GM18520 (cell line): ENCODE measurements at regions not wholly inside any gene's neighbourhood (a gene's known extent, or its start where the extent isn't known, plus 50 kb on each side); places are given as distances from the start of the nearest gene placed in this dataset.
"Not testable (repeated sequence)": the region's sequence is repeated elsewhere in the genome, so short reads cannot be mapped to it uniquely, and the experiment has no call there.

Experiments
- ATAC-seq: cut with Tn5 transposase; IDR thresholded peaks from one replicate; pipeline ENCODE4 v1.9.1; 2021; ENCODE audit not compliant: unreplicated experiment

DNA sequence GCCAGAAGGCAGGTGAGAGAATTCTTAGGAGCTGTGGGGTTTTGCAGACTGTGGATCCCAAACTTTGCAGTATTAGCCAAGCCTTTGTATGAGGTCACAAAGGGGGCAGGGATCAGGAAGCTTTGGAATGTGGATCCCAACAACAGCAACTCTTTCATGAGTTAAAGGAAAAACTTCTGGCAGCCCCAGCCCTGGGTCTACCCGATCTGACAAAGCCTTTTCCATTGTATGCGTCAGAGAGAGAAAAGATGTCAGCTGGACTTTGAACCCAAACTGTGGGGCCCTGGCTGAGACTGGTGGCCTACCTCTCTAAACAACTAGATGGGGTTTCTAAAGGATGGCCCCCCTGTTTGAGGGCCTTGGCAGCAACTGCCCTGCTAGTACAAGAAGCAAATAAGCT is 101.8 kb upstream of the OSBPL11 start:
- not testable (repeated sequence) for ATAC-seq

GRCh38 chr3:125697979-125698640 is 102.8 kb upstream of the OSBPL11 start:
- ATAC-seq = not testable (repeated sequence)

- no peak for ATAC-seq
These were observed 120.4 kb upstream of the OSBPL11 start for GRCh38 chr3:125715651-125716050.

DNA sequence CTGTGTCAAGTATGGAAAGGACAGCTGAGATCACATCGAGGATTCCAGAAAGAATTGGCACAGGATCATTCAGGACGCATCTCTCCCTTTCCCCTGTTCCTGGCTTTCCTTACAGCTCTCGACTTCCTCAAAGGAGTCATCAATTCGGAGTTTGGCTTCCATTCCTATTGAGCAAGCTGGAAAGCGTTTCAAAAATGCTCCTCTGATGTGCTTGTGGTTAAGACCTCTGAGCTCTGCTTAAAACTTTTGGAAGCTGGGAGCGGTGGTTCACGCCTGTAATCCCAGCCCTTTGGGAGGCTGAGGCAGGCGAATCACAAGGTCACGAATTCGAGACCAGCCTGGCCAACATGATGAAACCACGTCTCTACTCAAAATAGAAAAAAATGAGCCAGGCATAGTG is 136.9 kb upstream of the OSBPL11 start:
- not testable (repeated sequence) for ATAC-seq

GRCh38 chr3:125741991-125742718 is 146.9 kb upstream of the OSBPL11 start:
- not testable (repeated sequence) for ATAC-seq

DNA sequence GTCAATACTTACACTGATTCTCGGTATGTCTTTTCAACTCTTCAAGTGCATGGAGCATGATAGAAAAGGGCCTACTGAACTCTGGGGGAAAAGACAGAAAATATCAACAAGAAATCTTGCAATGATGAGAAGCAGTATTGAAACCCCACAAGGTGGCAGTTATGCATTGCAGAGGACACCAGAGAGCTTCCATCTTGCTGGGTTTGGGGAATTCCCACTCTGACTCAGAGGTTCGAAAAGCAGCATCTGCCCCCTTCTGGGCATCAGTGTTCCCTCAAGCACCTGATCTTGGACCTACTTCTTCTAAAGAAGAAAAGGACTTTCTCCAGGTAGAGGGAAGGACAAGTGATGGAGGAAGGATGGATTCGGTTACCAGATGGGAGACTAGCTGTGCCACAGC is 147.5 kb upstream of the OSBPL11 start:
- not testable (repeated sequence) for ATAC-seq

GRCh38 chr3:125757050-125757449 is 161.8 kb upstream of the OSBPL11 start:
- not testable (repeated sequence) for ATAC-seq

DNA sequence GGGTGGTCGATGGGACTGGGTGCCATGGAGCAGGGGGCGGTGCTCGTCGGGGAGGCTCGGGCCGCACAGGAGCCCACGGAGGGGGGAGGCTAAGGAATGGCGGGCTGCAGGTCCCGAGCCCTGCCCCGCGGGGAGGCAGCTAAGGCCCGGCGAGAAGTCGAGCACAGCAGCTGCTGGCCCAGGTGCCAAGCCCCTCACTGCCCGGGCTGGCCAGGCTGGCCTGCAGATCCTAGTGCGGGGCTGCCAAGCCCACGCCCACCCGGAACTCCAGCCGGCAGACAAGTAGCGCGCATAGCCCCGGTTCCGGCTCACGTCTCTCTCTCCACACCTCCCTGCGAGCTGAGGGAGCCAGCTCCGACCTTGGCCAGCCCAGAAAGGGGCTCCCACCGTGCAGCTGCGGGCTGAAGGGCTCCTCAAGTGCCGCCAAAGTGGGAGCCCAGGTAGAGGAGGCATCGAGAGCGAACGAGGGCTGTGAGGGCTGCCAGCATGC is 163.4 kb upstream of the OSBPL11 start:
- not testable (repeated sequence) for ATAC-seq

DNA sequence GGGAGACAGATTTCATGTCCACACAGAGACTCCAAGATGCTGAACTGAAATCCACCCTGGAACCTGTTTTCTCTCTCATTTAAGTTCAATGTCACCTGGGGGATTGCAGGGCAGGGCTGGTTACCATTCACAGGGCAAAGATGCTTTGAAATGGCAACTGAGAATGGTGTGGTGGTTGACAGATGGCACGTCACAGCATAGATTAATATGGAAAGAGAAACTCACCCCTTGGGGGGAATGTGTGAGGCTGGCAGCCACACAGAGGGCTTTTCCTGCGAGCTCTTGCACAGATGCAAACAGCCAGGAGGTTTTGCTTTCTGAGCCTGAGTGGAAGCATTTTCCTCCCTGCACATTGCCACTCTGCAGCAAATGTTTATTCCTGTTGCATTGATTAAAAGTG is 167.3 kb upstream of the OSBPL11 start:
- ATAC-seq = not testable (repeated sequence)

DNA sequence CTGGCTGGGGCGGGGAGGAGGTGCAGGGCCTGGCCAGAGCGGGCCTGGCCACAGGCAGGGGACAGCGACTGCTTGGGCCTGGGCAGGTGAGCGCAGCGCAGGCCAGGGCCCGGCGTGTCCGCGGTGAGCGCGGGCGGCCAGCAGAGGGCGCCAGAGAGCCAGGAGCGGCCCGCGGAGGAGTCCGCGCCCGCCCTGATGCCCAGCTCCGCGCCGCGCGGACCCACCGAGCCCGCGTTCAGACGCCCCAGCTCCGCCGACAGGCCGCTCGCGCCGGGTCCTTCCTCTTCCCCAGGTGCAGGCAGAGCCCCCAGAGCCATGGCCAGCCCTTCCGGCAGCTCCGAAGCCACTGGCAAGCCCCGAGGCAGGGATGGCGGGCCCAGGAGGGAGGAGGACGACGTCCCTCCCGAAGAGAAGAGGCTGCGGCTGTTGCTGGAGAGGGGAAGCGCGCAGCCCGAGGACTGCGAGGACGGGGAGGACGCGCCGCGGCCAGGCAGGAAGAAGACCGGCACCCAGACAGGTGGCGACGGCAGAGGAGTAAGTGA is 171.1 kb upstream of the OSBPL11 start:
- ATAC-seq = not testable (repeated sequence)

GRCh38 chr3:125766931-125767330 is 171.6 kb upstream of the OSBPL11 start:
- ATAC-seq = not testable (repeated sequence)

DNA sequence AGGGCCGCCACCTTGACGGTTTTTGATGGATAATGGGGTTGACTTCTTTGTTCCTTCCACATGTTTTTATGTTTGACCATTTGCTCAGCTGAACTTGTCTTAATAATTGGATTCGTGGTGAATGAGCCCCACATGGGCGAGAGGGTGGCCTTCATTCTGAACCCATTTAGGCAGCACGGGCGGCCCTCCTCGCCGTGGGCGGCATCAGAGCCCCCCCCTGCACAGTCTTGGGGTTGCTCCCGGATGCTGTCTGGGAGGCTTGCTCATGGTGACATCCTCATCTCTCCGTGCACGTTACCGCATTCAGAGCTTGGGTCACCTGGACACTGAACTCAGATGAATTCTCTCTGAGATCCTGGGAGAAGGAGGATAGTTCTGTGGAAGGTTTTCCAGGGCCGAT is 172.3 kb upstream of the OSBPL11 start:
- no peak for ATAC-seq

GRCh38 chr3:125768821-125769220 is 173.5 kb upstream of the OSBPL11 start:
- ATAC-seq = not testable (repeated sequence)

DNA sequence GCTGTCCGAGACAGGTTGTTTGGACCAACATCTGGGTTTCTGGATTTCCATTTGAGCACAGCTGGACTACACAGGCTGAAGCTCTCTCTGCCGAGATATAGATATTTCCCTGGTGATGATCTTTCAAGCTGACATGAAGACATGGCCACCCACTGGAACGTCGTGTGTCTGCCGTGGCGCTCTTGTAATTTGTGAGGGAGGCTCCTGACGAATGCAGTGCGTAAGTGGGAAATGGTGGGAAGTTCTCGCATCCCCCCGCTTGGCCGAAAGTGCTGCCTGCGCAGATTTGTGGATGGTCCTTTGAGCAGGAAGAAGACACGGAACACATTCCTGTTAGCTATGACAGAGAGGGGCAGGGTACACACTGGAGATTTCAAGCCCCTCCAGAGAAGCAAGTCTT is 176.2 kb upstream of the OSBPL11 start:
- not testable (repeated sequence) for ATAC-seq

DNA sequence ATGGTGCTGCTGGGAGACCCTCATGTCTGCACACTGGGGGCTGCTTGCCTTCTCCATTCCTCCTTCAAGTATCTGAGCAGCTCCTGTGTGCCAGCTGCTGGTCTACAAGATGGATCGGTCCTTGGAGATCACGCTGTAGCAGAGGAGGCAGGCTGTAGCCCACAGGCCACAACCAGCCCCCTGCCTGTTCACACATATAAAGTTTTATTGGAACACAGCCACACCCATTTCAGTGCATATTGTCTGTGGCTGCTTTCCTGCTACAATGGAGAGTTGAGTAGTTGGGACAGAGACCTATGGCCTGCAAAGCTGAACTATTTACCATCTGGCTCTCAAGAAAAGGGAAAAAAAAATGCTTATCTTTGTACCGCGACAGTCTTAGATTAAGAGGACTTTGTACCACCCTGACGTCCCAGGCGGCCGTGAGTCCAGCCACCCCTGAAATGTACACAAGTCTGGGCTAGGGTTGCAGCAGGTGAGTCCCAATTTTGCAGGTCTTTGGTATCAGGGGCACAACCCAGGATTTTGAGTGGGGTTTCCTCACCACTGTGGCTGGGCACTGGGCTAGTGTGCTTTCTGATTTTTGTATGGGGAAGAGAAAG is 179.2 kb upstream of the OSBPL11 start:
- ATAC-seq = not testable (repeated sequence)

DNA sequence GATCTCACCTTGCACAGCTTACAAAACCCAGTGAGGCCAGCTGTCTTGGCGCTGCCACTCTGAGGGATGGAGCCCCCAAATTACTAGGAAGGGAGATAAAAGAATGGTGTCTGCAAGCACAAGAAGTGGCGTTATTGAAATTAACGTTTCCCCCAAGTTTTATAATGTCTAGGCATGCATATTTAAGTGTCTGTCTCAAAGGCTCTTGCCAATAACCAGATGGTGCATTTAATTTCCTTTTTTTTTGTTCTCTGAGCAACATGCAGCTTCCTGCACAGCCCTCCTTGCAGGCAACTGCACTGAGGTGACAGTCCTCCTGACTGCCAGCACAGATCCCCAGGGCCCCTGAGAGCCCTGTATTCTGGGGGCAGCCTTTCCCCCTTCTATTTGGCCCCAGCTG is 179.8 kb upstream of the OSBPL11 start:
- not testable (repeated sequence) for ATAC-seq

DNA sequence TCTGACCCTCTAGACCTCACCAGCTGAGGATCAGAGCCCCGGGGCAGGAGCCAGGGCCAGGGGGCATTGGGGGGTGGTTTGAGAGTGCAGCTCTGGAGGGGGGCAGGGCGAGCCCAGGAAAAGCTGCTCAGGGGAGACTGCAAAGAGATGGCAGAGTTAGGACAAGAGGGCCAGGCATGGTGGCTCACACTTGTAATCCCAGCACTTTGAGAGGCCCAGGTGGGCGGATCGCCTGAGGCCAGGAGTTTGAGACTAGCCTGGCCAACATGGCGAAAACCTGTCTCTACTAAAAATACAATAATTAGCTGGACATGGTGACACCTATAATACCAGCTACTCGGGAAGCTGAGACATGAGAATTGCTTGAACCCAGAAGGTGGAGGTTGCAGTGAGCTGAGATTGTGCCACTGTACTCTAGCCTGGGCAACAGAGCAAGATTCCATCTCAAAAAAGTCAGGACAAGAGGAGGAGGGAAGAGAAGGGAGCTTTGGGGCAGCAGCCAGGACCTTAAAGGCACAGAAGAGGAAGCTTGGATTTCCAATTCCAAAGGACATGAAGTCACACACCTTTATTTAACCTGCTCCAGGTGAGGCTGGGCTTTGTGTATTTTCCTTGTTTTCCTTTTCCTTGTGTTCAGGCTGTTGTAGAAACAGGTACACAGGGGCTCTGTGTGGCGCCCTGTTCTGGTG is 180.5 kb upstream of the OSBPL11 start:
- not testable (repeated sequence) for ATAC-seq

DNA sequence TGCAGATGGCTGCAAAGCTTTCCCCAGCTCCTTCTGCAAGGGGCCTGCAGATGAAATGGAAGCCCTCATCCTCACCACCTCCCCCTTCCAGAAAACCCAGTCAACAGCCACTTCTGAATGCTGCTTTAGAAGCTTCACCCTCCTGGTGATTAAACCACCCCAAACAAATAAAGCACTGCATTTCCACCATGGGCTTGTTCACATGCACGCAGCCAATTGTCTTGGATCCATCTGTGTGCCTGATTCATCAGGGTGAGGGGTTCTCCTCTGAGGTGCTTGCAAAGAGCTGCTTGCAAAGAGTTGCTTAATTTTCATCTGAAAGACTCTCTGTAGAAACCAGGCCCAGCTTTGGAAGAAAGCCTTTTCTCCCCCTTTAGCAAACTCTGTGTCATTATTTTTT is 184.0 kb upstream of the OSBPL11 start:
- ATAC-seq = not testable (repeated sequence)

DNA sequence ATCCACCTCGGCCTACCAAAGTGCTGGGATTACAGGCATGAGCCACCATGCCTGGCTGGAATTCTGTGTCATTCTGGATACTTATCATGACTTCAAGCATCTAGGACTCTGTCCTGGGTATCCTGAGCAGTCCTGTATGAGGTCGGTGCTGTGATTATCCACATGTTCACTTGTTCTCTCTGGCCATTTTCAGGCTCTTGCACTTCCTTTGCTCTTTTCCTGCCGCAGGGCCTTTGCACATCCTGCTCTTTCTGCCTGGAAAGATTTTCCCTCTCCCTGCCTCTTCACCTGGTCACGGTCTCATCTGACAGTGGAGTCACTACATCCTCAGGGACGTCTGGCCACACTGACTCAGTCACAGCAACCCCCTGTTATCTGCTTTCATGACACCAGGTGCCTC is 184.6 kb upstream of the OSBPL11 start:
- ATAC-seq = not testable (repeated sequence)

- not testable (repeated sequence) for ATAC-seq
These were observed 186.4 kb upstream of the OSBPL11 start for GRCh38 chr3:125781678-125782077.

GRCh38 chr3:125790312-125790711 is 178.7 kb upstream of the ROPN1B start:
- ATAC-seq = not testable (repeated sequence)
